ENCODE measurements at regions not wholly inside any gene's neighbourhood (a gene's known extent, or its start where the extent isn't known, plus 50 kb on each side); places are given as distances from the start of the nearest gene placed in this dataset.

GRCh38 chr2:21404827-21405625 is 281.3 kb downstream of the TDRD15 start:
- Histone ChIP-seq H3K27ac (no peak overlapping the region), H2AFZ (no peak overlapping the region), H3K36me3 (ENCODE audit: control insufficient read depth, insufficient read depth, low read length) (no peaks in the 10 kb centered on the region), H3K9me3 (ENCODE audit: control insufficient read depth, low read length) (no peaks in the 10 kb centered on the region), H3K9ac (no peak overlapping the region), H3K27me3 (ENCODE audit: control insufficient read depth, insufficient read depth, low read length) (no peaks in the 10 kb centered on the region), H3K4me1 (no peaks in the 10 kb centered on the region), H3K79me2 (no peaks in the 10 kb centered on the region), H3K4me3 (ENCODE audit: low read depth, low read length) (no peak overlapping the region), H3K4me2 (ENCODE audit: low read length) (no peak overlapping the region)
- TF ChIP-seq, protein P1, sequence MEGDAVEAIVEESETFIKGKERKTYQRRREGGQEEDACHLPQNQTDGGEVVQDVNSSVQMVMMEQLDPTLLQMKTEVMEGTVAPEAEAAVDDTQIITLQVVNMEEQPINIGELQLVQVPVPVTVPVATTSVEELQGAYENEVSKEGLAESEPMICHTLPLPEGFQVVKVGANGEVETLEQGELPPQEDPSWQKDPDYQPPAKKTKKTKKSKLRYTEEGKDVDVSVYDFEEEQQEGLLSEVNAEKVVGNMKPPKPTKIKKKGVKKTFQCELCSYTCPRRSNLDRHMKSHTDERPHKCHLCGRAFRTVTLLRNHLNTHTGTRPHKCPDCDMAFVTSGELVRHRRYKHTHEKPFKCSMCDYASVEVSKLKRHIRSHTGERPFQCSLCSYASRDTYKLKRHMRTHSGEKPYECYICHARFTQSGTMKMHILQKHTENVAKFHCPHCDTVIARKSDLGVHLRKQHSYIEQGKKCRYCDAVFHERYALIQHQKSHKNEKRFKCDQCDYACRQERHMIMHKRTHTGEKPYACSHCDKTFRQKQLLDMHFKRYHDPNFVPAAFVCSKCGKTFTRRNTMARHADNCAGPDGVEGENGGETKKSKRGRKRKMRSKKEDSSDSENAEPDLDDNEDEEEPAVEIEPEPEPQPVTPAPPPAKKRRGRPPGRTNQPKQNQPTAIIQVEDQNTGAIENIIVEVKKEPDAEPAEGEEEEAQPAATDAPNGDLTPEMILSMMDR (IDR thresholded peaks at IDR 0.05), result no peak

- no peak overlapping the region for H3K27ac ChIP-seq
- H3K4me1 ChIP-seq, result no peaks in the 10 kb centered on the region
Measured at GRCh38 chr2:21406386-21406785, 282.6 kb downstream of the TDRD15 start.

DNA sequence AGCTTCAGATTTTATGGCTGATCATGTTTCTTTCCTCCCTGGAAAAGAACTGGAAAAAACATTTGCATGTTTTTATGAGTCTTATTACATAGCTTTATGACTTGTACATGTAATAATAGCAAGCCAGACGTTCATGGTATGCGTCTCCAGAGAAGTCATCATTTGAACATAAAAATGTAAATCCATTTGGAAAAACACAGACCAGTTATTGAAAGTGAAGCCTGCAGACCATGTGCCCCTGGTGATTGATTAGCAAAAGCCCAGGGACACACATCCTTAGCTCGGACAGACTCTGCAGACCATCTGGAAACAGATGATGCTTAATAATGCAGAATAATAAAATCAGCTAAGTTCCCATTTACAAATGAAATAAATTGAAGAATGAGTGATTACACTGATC is 283.1 kb downstream of the TDRD15 start:
- Histone ChIP-seq H3K79me2 (no peaks in the 10 kb centered on the region), H3K9me3 (ENCODE audit: control insufficient read depth, low read length) (no peaks in the 10 kb centered on the region), H3K9ac (no peak overlapping the region), H3K27ac (no peak overlapping the region), H3K4me3 (ENCODE audit: low read depth, low read length) (no peak overlapping the region), H2AFZ (no peak overlapping the region), H3K4me1 (no peaks in the 10 kb centered on the region), H3K36me3 (ENCODE audit: control insufficient read depth, insufficient read depth, low read length) (no peaks in the 10 kb centered on the region), H3K4me2 (ENCODE audit: low read length) (no peak overlapping the region), H3K27me3 (ENCODE audit: control insufficient read depth, insufficient read depth, low read length) (no peaks in the 10 kb centered on the region)
- TF ChIP-seq, protein P1 (IDR thresholded peaks at IDR 0.05), result no peak

More at GRCh38 chr2:21406386-21406785, 282.6 kb downstream of the TDRD15 start:
- no peaks in the 10 kb centered on the region for H3K79me2 ChIP-seq
- no peaks in the 10 kb centered on the region for H3K27me3 ChIP-seq (ENCODE audit: control insufficient read depth, insufficient read depth, low read length)
- H3K36me3 ChIP-seq (ENCODE audit: control insufficient read depth, insufficient read depth, low read length), result no peaks in the 10 kb centered on the region
- no peak overlapping the region for H3K9ac ChIP-seq
- H3K4me2 ChIP-seq (ENCODE audit: low read length), result no peak overlapping the region
- no peaks in the 10 kb centered on the region for H3K9me3 ChIP-seq (ENCODE audit: control insufficient read depth, low read length)
- H3K4me3 ChIP-seq (ENCODE audit: low read depth, low read length), result no peak overlapping the region
- TF ChIP-seq, protein P1 (IDR thresholded peaks at IDR 0.05), result no peak
- no peak overlapping the region for H2AFZ ChIP-seq

DNA sequence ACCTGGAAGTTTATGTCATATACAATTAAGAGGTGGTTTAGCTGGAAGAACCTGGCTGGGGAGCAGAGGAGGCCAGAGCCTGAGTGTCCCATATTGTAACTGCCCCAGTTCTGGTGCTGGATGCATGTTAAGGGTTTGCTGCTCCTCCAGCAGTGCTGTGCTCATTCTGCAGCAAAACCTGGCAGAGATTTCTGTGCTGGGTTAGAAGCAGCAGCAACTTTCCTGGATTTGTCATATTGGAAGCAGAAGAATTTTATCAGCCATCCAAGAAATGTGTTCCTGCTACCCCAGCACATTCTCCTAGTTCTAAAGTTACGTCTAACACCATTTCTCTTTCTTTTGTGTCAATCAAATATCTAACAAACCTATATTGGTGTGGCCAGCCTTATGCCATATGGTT is 284.1 kb downstream of the TDRD15 start:
- no peak overlapping the region for H2AFZ ChIP-seq
- TF ChIP-seq, protein P1 (IDR thresholded peaks at IDR 0.05), result no peak
- no peak overlapping the region for H3K4me3 ChIP-seq (ENCODE audit: low read depth, low read length)
- H3K27ac ChIP-seq, result no peak overlapping the region
- H3K9me3 ChIP-seq (ENCODE audit: control insufficient read depth, low read length), result no peaks in the 10 kb centered on the region
- H3K36me3 ChIP-seq (ENCODE audit: control insufficient read depth, insufficient read depth, low read length), result no peaks in the 10 kb centered on the region
- no peaks in the 10 kb centered on the region for H3K4me1 ChIP-seq
- no peak overlapping the region for H3K9ac ChIP-seq
- H3K27me3 ChIP-seq (ENCODE audit: control insufficient read depth, insufficient read depth, low read length), result no peaks in the 10 kb centered on the region
- no peaks in the 10 kb centered on the region for H3K79me2 ChIP-seq
- no peak overlapping the region for H3K4me2 ChIP-seq (ENCODE audit: low read length)

DNA sequence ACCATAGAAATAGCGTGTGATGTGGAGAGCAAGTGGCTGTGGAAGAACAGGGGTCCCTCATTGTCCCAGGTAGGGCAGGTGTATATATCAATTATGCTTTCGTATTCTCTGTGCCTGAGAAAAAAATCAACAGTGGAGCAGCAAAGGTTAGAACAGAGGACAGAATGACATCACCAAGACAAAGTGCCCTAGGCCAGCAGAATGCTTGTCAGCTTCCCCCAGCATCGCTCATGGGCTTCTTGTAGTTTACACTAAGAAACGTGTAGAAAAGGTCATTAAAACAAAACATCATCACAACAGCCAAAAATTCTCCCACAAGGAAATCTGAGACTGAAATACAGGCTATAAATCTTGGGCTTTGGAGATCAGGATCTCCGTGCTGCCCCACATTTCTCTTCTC is 288.0 kb downstream of the TDRD15 start:
- Histone ChIP-seq H3K27me3 (ENCODE audit: control insufficient read depth, insufficient read depth, low read length) (no peaks in the 10 kb centered on the region), H3K9me3 (ENCODE audit: control insufficient read depth, low read length) (no peaks in the 10 kb centered on the region), H3K4me1 (no peaks in the 10 kb centered on the region), H3K79me2 (no peaks in the 10 kb centered on the region), H3K4me3 (ENCODE audit: low read depth, low read length) (no peak overlapping the region), H3K36me3 (ENCODE audit: control insufficient read depth, insufficient read depth, low read length) (no peaks in the 10 kb centered on the region), H3K9ac (no peak overlapping the region), H3K27ac (no peak overlapping the region), H2AFZ (no peak overlapping the region), H3K4me2 (ENCODE audit: low read length) (no peak overlapping the region)
- TF ChIP-seq, protein P1 (IDR thresholded peaks at IDR 0.05), result no peak

Data from parathyroid adenoma (tissue), 2 donors.